ENCODE measurements at regions not wholly inside any gene's neighbourhood (a gene's known extent, or its start where the extent isn't known, plus 50 kb on each side); places are given as distances from the start of the nearest gene placed in this dataset.

DNA sequence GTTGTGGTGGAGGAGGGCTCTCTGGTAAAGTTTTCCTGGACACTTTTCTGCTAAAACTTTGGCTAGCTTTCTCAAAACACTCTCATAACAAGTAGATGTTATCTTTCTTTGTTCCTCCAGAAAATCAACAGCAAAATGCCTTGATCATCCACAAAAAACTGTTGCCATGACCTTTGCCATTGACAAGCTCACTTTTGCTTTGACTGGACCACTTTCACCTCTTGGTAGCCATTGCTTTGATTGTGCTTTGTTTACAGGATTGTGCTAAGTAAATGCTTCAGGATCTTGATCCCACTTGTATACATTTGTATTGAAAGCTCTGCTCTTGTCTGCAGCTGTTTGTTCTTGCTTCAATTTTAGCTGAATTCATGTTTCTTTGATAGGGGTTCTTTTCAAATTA is 143.9 kb upstream of the NR3C1 start (continued):
- TF ChIP-seq ATF6 (CRISPR knock-in tag; conservative IDR thresholded peaks at IDR 0.05) (no peak), ZNF260 (CRISPR knock-in tag; IDR thresholded peaks at IDR 0.05; ENCODE audit: borderline replicate concordance, low read depth) (no peak), ZFAT (CRISPR knock-in tag; conservative IDR thresholded peaks at IDR 0.05) (no peak), HNF1B (CRISPR knock-in tag; IDR thresholded peaks at IDR 0.05) (peak; percentile 66; the same call in 1 of the 2 replicates), SAP130 (CRISPR knock-in tag; IDR thresholded peaks at IDR 0.05; ENCODE audit: low read depth) (peak; percentile 83), HOXA3 (CRISPR knock-in tag; IDR thresholded peaks at IDR 0.05) (0 out of 2 replicates have a peak, but pooled peaks have one; percentile 25), NONO (IDR thresholded peaks at IDR 0.05) (no peak), NONO (CRISPR knock-in tag; conservative IDR thresholded peaks at IDR 0.05) (0 out of 2 replicates have a peak, but pooled peaks have one; percentile 37), ETS1 (CRISPR knock-in tag; IDR thresholded peaks at IDR 0.05) (no peak), ZNF792 (CRISPR knock-in tag; IDR thresholded peaks at IDR 0.05) (peak; percentile 24; the same call in 1 of the 2 replicates), ZMYM3 (CRISPR knock-in tag; IDR thresholded peaks at IDR 0.05) (peak; percentile 62; the same call in 1 of the 2 replicates), ZNF441 (CRISPR knock-in tag; IDR thresholded peaks at IDR 0.05; ENCODE audit: borderline replicate concordance) (peak; percentile 36; the same call in 1 of the 2 replicates), MEF2D (CRISPR knock-in tag; IDR thresholded peaks at IDR 0.05) (peak; percentile 87), FOXJ3 (CRISPR knock-in tag; IDR thresholded peaks at IDR 0.05; ENCODE audit: borderline replicate concordance) (peak; percentile 82; the same call in 1 of the 2 replicates), MED1 (CRISPR knock-in tag; IDR thresholded peaks at IDR 0.05) (peak; percentile 95)
- TF ChIP-seq, protein P1, sequence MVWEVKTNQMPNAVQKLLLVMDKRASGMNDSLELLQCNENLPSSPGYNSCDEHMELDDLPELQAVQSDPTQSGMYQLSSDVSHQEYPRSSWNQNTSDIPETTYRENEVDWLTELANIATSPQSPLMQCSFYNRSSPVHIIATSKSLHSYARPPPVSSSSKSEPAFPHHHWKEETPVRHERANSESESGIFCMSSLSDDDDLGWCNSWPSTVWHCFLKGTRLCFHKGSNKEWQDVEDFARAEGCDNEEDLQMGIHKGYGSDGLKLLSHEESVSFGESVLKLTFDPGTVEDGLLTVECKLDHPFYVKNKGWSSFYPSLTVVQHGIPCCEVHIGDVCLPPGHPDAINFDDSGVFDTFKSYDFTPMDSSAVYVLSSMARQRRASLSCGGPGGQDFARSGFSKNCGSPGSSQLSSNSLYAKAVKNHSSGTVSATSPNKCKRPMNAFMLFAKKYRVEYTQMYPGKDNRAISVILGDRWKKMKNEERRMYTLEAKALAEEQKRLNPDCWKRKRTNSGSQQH (CRISPR knock-in tag; IDR thresholded peaks at IDR 0.05; ENCODE audit: low read depth): 0 out of 2 replicates have a peak, but pooled peaks have one; percentile 64
- TF ChIP-seq, protein P2, sequence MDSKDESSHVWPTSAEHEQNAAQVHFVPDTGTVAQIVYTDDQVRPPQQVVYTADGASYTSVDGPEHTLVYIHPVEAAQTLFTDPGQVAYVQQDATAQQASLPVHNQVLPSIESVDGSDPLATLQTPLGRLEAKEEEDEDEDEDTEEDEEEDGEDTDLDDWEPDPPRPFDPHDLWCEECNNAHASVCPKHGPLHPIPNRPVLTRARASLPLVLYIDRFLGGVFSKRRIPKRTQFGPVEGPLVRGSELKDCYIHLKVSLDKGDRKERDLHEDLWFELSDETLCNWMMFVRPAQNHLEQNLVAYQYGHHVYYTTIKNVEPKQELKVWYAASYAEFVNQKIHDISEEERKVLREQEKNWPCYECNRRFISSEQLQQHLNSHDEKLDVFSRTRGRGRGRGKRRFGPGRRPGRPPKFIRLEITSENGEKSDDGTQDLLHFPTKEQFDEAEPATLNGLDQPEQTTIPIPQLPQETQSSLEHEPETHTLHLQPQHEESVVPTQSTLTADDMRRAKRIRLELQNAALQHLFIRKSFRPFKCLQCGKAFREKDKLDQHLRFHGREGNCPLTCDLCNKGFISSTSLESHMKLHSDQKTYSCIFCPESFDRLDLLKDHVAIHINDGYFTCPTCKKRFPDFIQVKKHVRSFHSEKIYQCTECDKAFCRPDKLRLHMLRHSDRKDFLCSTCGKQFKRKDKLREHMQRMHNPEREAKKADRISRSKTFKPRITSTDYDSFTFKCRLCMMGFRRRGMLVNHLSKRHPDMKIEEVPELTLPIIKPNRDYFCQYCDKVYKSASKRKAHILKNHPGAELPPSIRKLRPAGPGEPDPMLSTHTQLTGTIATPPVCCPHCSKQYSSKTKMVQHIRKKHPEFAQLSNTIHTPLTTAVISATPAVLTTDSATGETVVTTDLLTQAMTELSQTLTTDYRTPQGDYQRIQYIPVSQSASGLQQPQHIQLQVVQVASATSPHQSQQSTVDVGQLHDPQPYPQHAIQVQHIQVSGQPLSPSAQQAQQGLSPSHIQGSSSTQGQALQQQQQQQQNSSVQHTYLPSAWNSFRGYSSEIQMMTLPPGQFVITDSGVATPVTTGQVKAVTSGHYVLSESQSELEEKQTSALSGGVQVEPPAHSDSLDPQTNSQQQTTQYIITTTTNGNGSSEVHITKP (CRISPR knock-in tag; IDR thresholded peaks at IDR 0.05; ENCODE audit: low read depth): peak; percentile 66; the same call in 1 of the 2 replicates

Measured in HepG2 (cell line).